Colonic mucosa (tissue), 4 donors: ENCODE measurements at regions not wholly inside any gene's neighbourhood (a gene's known extent, or its start where the extent isn't known, plus 50 kb on each side); places are given as distances from the start of the nearest gene placed in this dataset.
"Not testable (repeated sequence)": the region's sequence is repeated elsewhere in the genome, so short reads cannot be mapped to it uniquely, and the experiment has no call there.

Source experiments
- DNase-seq: peaks from one replicate; pipeline ENCODE4 v3.0.0-alpha.2; 2020
- H3K27ac ChIP-seq: fragments of 200-600 bp; one replicate; pipeline ENCODE4 v1.8.0; 2021
- H3K27me3 ChIP-seq: fragments of 200-600 bp; one replicate; pipeline ENCODE4 v1.8.0; 2021
- H3K36me3 ChIP-seq: fragments of 200-600 bp; one replicate; pipeline ENCODE4 v1.8.0; 2021
- H3K4me1 ChIP-seq: fragments of 200-600 bp; one replicate; pipeline ENCODE4 v1.8.0; 2021; ENCODE audit warnings: mild to moderate bottlenecking
- H3K4me3 ChIP-seq: fragments of 200-600 bp; one replicate; pipeline ENCODE4 v1.8.0; 2021
- H3K9ac ChIP-seq, 2 donors: one replicate each; pipeline ENCODE4 v1.7.0; 2013; ENCODE audit warnings: control low read depth in 2 of 2, low read depth in 2 of 2, low read length in 2 of 2
- H3K9me3 ChIP-seq: fragments of 200-600 bp; one replicate; pipeline ENCODE4 v1.8.0; 2021
- CTCF ChIP-seq: fragments of 200-600 bp; IDR thresholded peaks from one replicate; pipeline ENCODE4 v1.8.0; 2022; ENCODE audit warnings: antibody characterized with exemption, mild to moderate bottlenecking
- intact Hi-C: fragments of 100-400 bp; cut with DNase I; formaldehyde crosslinking; loops from one replicate; pipeline ENCODE4 v1.14.1; 2022
- donor health status: healthy.
- donor health status: DM: no; HTN: no; CAD: no.
- donor health status: DM: no; HTN: no; CAD: no.

GRCh38 chr17:13153036-13153435 is 135.2 kb upstream of the ELAC2 start:
- Histone ChIP-seq H3K4me3 (no peak overlapping the region), H3K9ac (no peak overlapping the region), H3K4me1 (no peaks in the 10 kb centered on the region), H3K27ac (no peak overlapping the region), H3K36me3 (no peaks in the 10 kb centered on the region), H3K27me3 (no peaks in the 10 kb centered on the region), H3K9me3 (no peaks in the 10 kb centered on the region)
- DNase-seq = no peak
- intact Hi-C loops = no loop called here
- no peak for TF ChIP-seq CTCF

GRCh38 chr17:13152501-13152900 is 134.7 kb upstream of the ELAC2 start:
- Histone ChIP-seq H3K27me3 (no peaks in the 10 kb centered on the region), H3K4me3 (no peak overlapping the region), H3K9ac (no peak overlapping the region), H3K36me3 (no peaks in the 10 kb centered on the region), H3K27ac (no peak overlapping the region), H3K9me3 (no peaks in the 10 kb centered on the region), H3K4me1 (no peaks in the 10 kb centered on the region)
- no peak for TF ChIP-seq CTCF
- intact Hi-C loops = no loop called here
- no peak for DNase-seq

- not testable (repeated sequence) for H3K27ac ChIP-seq, H3K36me3 ChIP-seq
Observed at GRCh38 chr17:13150738-13151137, 132.9 kb upstream of the ELAC2 start.

DNA sequence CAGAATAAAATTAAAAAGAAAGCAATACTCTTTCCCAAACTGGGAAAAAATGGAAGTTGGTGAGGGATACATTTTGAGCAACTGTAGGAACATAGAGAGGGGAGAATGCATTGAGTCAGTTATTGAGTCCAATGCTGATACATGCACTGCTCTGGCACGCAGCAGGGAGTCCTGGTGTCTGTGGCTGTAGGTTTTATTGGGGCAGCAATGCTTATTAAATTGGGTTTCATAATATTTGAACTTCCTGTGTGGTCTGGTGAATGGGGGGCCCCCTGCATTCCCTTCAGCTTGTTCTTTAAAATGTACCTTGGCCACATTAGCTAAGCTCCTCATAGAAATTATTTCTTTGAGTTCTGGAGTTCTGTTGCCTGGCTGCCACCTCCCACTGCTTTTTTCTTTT is 125.2 kb upstream of the ELAC2 start:
- TF ChIP-seq CTCF = no peak
- intact Hi-C loops = no loop called here
- no peak overlapping the region for H3K9ac ChIP-seq

More at GRCh38 chr17:13150738-13151137, 132.9 kb upstream of the ELAC2 start:
- intact Hi-C loops, H3K9ac ChIP-seq, H3K27me3 ChIP-seq, DNase-seq, H3K4me3 ChIP-seq, H3K4me1 ChIP-seq, H3K9me3 ChIP-seq: not testable (repeated sequence)

DNA sequence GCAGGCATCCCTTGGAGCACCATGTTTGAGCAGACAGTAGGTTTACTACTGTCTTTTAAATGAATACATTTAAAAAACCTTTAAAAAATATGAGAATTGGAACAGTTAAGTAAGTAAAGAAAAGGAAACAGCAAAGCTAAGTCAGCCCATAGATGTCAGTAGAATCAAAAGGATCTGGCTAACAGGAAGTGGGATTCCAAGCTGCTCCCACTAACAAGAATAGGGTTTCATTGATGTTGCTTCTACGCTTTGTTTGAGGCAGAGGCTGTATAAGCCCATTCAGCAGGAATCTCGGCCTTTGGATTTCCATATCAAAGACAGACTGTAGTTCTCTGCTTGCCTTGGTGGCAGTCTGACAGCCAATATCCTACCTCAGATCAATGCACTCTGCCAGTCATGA is 122.9 kb upstream of the ELAC2 start:
- no peaks in the 10 kb centered on the region for H3K4me1 ChIP-seq
- no peaks in the 10 kb centered on the region for H3K9me3 ChIP-seq
- H3K9ac ChIP-seq = no peak overlapping the region
- TF ChIP-seq CTCF = no peak
- DNase-seq = no peak
- intact Hi-C loops = no loop called here
- H3K36me3 ChIP-seq = no peaks in the 10 kb centered on the region
- no peaks in the 10 kb centered on the region for H3K27me3 ChIP-seq
- H3K4me3 ChIP-seq = no peak overlapping the region
- no peak overlapping the region for H3K27ac ChIP-seq

More for the DNA sequence above, 125.2 kb upstream of the ELAC2 start:
- Histone ChIP-seq H3K4me3 (no peak overlapping the region), H3K4me1 (no peaks in the 10 kb centered on the region), H3K9me3 (no peaks in the 10 kb centered on the region), H3K27me3 (no peaks in the 10 kb centered on the region), H3K36me3 (no peaks in the 10 kb centered on the region), H3K27ac (no peak overlapping the region)
- no peak for DNase-seq

DNA sequence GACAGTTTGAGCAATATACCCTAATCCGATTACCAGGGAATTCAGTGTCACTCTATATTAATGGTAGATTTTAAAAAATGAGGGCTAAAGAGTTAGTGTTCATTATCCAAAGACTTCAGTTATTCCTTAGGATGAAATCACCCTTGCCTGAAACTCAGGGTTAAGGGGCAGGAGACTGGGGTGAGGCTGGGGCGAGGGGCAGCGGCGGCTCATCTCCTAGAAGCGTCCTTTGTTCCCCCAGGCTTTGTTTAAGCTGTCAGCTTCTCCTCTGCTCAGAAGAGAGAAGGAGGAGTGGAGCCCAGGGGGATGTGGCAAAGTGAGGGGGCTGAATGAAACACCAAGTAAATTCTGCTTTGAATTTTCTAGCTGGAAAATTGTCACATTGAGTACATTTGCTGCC is 117.7 kb upstream of the ELAC2 start:
- DNase-seq = no peak
- TF ChIP-seq CTCF = no peak
- Histone ChIP-seq H3K4me3 (no peak overlapping the region), H3K4me1 (no peaks in the 10 kb centered on the region), H3K9ac (no peak overlapping the region), H3K9me3 (no peaks in the 10 kb centered on the region), H3K36me3 (no peaks in the 10 kb centered on the region), H3K27me3 (no peaks in the 10 kb centered on the region), H3K27ac (no peak overlapping the region)
- intact Hi-C loops = no loop called here
